GM12872 (cell line): ENCODE measurements at regions not wholly inside any gene's neighbourhood (a gene's known extent, or its start where the extent isn't known, plus 50 kb on each side); places are given as distances from the start of the nearest gene placed in this dataset.

ENCODE experiments used
- TF ChIP-seq, protein P1 (sequence below): IDR thresholded peaks from 3 replicates; pipeline ENCODE4 v1.5.1; 2011; ENCODE audit warnings: low read depth, mild to moderate bottlenecking, low read length, moderate library complexity; ENCODE audit not compliant: insufficient read depth

DNA sequence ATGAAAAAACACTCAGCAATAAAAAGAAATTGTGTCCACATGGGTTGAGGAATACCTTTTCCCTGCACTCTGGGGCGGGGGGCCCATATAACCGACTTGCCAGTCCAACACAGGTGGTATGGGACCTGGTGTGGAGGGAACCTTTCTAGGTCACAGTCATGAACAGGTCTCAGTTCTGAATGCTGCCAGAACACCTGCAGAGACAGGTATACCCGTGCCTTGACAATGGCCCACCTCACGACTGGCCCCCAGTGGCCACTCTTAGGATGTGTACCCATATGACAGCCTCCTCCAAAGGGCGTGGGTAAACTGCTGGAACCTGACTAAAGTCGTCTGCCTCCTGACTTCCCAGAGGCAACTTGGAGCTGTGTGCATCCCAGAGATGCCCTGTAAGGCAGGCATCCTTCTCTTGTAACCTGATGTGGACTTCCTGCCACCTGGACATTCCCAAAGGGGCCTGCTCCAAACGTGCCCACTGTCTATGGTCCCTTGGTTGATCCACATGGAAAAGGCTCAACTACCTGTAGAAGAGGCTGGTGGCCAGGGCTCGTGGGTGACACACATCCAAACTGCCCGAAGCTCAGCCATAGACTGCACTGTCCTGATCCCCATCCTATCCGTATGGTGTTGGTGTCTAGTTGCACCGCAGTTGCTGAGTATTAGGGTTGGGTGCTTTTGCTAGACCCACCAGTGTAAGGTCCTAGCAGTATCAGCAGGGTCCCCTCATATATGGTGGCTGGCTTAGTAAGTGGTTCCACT, 859.3 kb downstream of the BRD1 start:
- TF ChIP-seq, protein P1, sequence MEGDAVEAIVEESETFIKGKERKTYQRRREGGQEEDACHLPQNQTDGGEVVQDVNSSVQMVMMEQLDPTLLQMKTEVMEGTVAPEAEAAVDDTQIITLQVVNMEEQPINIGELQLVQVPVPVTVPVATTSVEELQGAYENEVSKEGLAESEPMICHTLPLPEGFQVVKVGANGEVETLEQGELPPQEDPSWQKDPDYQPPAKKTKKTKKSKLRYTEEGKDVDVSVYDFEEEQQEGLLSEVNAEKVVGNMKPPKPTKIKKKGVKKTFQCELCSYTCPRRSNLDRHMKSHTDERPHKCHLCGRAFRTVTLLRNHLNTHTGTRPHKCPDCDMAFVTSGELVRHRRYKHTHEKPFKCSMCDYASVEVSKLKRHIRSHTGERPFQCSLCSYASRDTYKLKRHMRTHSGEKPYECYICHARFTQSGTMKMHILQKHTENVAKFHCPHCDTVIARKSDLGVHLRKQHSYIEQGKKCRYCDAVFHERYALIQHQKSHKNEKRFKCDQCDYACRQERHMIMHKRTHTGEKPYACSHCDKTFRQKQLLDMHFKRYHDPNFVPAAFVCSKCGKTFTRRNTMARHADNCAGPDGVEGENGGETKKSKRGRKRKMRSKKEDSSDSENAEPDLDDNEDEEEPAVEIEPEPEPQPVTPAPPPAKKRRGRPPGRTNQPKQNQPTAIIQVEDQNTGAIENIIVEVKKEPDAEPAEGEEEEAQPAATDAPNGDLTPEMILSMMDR: peak; percentile 34; the same call in 1 of the 3 replicates

GRCh38 chr22:48963405-48963804, 864.3 kb downstream of the BRD1 start:
- TF ChIP-seq, protein P1: no peak

- TF ChIP-seq, protein P1: no peak
Measured at GRCh38 chr22:48961705-48962104, 866.0 kb downstream of the BRD1 start.

DNA sequence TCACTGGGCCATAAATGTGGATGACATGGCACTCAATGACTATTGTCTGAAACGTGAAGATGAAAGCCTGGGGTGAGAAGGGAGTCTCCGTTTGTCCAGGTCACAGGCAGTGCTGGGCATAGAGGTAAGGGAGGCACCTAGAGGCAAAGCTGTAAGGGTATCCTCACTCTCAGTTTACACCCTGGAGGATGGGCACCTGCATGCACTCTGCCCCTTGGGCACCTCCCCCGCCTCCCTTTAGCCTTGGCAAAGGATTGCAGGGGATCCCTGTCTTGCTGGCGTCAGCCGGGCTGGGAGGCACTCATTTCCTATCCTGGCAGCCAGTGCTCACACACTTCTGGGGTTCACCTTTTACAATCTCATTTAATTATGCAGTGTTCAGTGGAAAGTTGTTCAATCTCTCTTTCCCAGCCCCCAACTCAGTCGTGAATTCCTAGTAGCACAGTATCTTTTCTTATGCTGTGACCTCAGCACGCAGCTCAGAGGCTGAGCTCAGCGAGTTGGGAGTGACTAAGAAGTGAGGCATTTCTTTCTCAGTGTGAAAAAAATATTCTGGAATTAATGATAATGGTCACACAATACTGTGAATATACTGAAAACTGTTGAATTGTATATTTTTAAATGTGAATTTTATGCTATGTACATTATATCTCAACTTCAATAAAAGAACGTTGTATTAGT, 866.6 kb downstream of the BRD1 start:
- TF ChIP-seq, protein P1: no peak

DNA sequence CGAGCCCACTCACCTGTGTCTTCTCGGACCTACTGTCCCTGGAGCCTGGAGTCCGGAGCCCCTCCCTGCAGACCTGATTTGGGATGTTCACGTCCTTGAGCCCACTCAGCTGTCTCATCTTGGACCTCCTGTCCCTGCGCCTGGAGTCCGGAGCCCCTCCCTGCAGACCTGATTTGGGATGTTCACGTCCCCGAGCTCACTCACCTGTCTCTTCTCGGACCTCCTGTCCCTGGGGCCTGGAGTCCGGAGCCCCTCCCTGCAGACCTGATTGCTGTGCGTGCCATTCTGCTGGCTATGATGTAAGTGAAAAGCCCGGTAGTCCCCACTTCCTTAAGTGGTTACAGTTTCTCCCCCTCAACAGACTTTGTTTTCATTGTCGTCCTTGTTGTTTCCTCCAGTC, 867.1 kb downstream of the BRD1 start:
- TF ChIP-seq, protein P1: no peak

DNA sequence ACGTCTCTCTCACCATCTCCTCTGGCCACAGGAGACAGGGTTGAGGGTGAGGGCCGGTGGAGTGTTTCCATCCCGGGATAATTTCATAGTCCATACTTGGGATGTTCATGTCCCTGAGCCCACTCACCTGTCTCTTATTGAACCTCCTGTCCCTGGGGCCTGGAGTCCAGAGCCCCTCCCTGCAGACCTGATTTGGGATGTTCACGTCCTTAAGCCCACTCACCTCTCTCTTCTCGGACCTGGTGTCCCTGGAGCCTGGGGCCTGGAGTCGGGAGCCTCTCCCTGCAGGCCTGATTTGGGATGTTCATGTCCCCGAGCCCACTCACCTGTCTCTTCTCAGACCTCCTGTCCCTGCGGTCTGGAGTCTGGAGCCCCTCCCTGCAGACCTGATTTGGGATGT, 868.2 kb downstream of the BRD1 start:
- TF ChIP-seq, protein P1: no peak

DNA sequence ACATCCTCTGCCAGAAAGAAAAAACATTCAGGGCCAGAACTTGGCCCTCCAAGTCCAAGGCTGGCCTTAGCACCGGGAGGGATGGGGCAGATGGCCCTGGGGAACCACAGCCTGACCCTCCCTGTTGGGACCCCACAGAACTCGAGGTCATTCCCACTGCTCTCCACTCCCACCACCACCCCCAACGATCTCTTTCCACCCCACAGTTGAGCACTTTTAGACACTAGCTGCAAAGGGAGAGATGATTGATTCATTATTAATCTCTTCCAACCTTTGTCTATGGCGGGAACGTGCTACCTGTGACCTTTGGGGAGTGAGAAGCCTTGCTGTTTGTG, 869.7 kb downstream of the BRD1 start:
- TF ChIP-seq, protein P1: no peak
